HL-60 (cell line): ENCODE measurements at regions not wholly inside any gene's neighbourhood (a gene's known extent, or its start where the extent isn't known, plus 50 kb on each side); places are given as distances from the start of the nearest gene placed in this dataset.

Source experiments
- DNase-seq, 2 experiments: peaks; one replicate each; pipeline ENCODE4 v3.0.0-alpha.2; 2010 to 2020; ENCODE audit warnings: low read depth in 1 of 2, low spot score in 1 of 2
- H3K27ac ChIP-seq: fragments of 250-450 bp; sonication (Bioruptor Pico); replicated peaks from 2 replicates; pipeline ENCODE4 v1.5.1; 2020; ENCODE audit warnings: mild to moderate bottlenecking, moderate library complexity
- H3K27me3 ChIP-seq: fragments of 250-450 bp; sonication (Bioruptor Pico); 2 replicates; pipeline ENCODE4 v1.5.1; 2021; ENCODE audit warnings: mild to moderate bottlenecking, moderate library complexity; ENCODE audit not compliant: insufficient read depth, poor library complexity, severe bottlenecking
- H3K4me3 ChIP-seq: replicated peaks from 2 replicates; pipeline ENCODE4 v1.5.1; 2011; ENCODE audit warnings: mild to moderate bottlenecking, control low read depth, low read length; ENCODE audit not compliant: insufficient read depth
- GABPA ChIP-seq: IDR thresholded peaks from 2 replicates; pipeline ENCODE4 v1.6.1; 2012; ENCODE audit warnings: low read depth
- POLR2AphosphoS5 ChIP-seq: IDR thresholded peaks from 2 replicates; pipeline ENCODE4 v1.6.1; 2012; ENCODE audit warnings: low read depth
- SPI1 ChIP-seq: IDR thresholded peaks from 2 replicates; pipeline ENCODE4 v1.6.1; 2012; ENCODE audit warnings: low read depth, mild to moderate bottlenecking, borderline replicate concordance
- TF ChIP-seq, protein P1 (sequence below): IDR thresholded peaks from 2 replicates; pipeline ENCODE4 v1.6.1; 2012; ENCODE audit warnings: low read depth; ENCODE audit not compliant: insufficient replicate concordance
- TF ChIP-seq, protein P2 (sequence below): IDR thresholded peaks from one replicate; pipeline ENCODE4 v1.5.1; 2011; ENCODE audit warnings: low read length, control low read depth, inconsistent platforms; ENCODE audit not compliant: insufficient read depth

DNA sequence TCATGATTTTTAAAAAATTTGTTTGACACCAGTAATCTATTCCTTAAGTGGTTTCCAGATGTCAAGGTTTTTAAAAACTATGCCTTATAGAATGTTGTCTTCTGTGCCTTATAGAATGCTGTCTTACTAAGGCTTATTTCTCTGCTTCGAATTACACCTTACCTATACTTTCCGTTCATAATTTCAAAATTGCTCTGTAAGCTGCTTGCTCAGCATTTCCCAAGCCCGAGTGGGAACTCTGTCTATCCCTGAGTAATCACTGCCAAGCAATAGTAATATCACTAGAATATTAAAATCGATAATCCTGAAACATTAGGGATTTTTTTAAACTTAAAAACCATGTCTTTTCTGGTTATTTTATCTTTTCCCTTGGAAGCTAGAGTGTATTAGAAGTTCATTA, 376.3 kb downstream of the PIK3R1 start:
- H3K27ac ChIP-seq = no peak overlapping the region
- H3K4me3 ChIP-seq = no peak overlapping the region
- no peaks in the 10 kb centered on the region for H3K27me3 ChIP-seq
- TF ChIP-seq, protein P1, sequence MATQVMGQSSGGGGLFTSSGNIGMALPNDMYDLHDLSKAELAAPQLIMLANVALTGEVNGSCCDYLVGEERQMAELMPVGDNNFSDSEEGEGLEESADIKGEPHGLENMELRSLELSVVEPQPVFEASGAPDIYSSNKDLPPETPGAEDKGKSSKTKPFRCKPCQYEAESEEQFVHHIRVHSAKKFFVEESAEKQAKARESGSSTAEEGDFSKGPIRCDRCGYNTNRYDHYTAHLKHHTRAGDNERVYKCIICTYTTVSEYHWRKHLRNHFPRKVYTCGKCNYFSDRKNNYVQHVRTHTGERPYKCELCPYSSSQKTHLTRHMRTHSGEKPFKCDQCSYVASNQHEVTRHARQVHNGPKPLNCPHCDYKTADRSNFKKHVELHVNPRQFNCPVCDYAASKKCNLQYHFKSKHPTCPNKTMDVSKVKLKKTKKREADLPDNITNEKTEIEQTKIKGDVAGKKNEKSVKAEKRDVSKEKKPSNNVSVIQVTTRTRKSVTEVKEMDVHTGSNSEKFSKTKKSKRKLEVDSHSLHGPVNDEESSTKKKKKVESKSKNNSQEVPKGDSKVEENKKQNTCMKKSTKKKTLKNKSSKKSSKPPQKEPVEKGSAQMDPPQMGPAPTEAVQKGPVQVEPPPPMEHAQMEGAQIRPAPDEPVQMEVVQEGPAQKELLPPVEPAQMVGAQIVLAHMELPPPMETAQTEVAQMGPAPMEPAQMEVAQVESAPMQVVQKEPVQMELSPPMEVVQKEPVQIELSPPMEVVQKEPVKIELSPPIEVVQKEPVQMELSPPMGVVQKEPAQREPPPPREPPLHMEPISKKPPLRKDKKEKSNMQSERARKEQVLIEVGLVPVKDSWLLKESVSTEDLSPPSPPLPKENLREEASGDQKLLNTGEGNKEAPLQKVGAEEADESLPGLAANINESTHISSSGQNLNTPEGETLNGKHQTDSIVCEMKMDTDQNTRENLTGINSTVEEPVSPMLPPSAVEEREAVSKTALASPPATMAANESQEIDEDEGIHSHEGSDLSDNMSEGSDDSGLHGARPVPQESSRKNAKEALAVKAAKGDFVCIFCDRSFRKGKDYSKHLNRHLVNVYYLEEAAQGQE = no peak
- no peak for TF ChIP-seq GABPA
- no peak for TF ChIP-seq SPI1
- TF ChIP-seq, protein P2, sequence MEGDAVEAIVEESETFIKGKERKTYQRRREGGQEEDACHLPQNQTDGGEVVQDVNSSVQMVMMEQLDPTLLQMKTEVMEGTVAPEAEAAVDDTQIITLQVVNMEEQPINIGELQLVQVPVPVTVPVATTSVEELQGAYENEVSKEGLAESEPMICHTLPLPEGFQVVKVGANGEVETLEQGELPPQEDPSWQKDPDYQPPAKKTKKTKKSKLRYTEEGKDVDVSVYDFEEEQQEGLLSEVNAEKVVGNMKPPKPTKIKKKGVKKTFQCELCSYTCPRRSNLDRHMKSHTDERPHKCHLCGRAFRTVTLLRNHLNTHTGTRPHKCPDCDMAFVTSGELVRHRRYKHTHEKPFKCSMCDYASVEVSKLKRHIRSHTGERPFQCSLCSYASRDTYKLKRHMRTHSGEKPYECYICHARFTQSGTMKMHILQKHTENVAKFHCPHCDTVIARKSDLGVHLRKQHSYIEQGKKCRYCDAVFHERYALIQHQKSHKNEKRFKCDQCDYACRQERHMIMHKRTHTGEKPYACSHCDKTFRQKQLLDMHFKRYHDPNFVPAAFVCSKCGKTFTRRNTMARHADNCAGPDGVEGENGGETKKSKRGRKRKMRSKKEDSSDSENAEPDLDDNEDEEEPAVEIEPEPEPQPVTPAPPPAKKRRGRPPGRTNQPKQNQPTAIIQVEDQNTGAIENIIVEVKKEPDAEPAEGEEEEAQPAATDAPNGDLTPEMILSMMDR = no peak
- TF ChIP-seq POLR2AphosphoS5 = no peak
- no peak for DNase-seq

DNA sequence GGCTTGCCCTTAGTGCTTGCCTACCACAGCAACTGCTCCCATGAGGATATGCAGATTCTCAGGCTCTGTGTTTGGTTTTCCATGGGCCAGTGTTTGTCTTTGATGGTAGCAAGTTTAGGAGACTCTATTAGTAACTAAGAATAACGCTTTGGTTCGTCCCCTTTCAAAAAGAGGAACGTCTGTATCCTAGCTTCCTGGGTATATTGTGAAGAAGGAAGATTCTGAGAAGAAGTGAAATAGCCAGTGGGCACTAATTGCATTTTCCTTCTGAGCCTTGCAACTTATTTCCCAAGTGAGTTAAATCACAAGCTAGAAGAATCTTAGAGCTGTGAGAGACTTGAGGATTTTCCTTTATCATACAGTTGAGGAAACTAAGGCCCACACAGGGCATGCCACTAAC, 376.8 kb downstream of the PIK3R1 start:
- DNase-seq = no peak
- TF ChIP-seq, protein P2 = no peak
- TF ChIP-seq, protein P1 = no peak
- TF ChIP-seq SPI1 = no peak
- TF ChIP-seq POLR2AphosphoS5 = no peak
- TF ChIP-seq GABPA = no peak

DNA sequence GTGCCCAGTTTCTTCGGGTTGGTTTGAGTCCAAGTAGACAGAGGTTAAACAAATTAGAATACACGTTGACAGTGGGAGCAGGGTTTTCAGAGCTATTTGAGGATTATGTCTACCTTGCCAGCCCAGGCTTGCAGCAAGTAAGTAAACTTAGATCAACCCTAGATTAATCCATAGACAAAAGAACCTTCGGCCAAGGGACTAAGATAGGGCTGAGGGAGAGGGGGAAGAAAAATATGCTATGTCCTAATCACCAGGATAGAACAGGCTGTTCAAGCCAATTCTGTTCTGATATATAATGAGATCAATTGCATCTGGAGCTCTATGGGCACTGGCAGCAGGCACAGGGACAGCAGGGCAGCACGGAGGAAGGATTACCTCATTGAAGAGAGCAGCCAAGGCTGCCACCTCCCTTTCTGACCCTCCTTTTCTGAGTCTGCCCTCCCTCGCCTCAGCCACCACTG, 377.7 kb downstream of the PIK3R1 start:
- H3K27ac ChIP-seq = no peak overlapping the region

More for the DNA sequence above, 376.8 kb downstream of the PIK3R1 start:
- Histone ChIP-seq H3K4me3 (no peak overlapping the region), H3K27me3 (no peaks in the 10 kb centered on the region), H3K27ac (no peak overlapping the region)

DNA sequence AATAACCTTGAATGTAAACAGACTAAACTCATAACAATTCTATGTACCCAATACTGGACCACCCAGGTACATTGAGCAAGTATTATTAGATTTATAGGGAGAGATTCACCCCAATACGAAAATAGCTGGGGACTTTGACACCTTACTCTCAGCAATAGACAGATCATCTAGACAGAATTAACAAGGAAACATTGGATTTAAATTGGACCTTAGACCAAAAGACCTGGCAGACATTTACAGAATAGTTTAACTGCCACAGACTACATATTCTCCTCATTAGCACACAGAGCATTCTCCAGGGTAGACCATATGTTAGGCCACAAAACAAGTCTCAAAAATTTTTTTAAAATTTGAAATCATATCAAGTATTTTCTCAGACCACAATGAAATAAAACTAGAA, 397.4 kb downstream of the PIK3R1 start:
- no peaks in the 10 kb centered on the region for H3K27me3 ChIP-seq
- H3K4me3 ChIP-seq = no peak overlapping the region
- no peak for TF ChIP-seq SPI1
- TF ChIP-seq, protein P2 = no peak
- TF ChIP-seq, protein P1 = no peak
- no peak for TF ChIP-seq GABPA
- no peak for TF ChIP-seq POLR2AphosphoS5
- no peak overlapping the region for H3K27ac ChIP-seq
- no peak for DNase-seq

More for the DNA sequence above, 377.7 kb downstream of the PIK3R1 start:
- no peak for DNase-seq
- TF ChIP-seq, protein P2 = no peak
- TF ChIP-seq SPI1 = no peak
- H3K4me3 ChIP-seq = no peak overlapping the region
- no peaks in the 10 kb centered on the region for H3K27me3 ChIP-seq
